Vagina (tissue), 2 donors: ENCODE measurements at regions not wholly inside any gene's neighbourhood (a gene's known extent, or its start where the extent isn't known, plus 50 kb on each side); places are given as distances from the start of the nearest gene placed in this dataset.

Source experiments
- DNase-seq, 2 donors: peaks; one replicate each; pipeline ENCODE4 v3.0.0-alpha.2; 2017; ENCODE audit errors: extremely low spot score in 2 of 2
- H3K27ac ChIP-seq: fragments of 200-600 bp; sonication (generic); one replicate; pipeline ENCODE4 v1.5.1; 2019
- H3K27me3 ChIP-seq: fragments of 200-600 bp; sonication (generic); one replicate; pipeline ENCODE4 v1.5.1; 2019
- H3K36me3 ChIP-seq, 2 donors: fragments of 200-600 bp; sonication (generic); one replicate each; pipeline ENCODE4 v1.5.1; 2017 to 2019
- H3K4me1 ChIP-seq: fragments of 200-600 bp; sonication (generic); one replicate; pipeline ENCODE4 v1.5.1; 2019
- H3K4me3 ChIP-seq, 2 donors: fragments of 200-600 bp; sonication (generic); 1 replicate in 1 of 2; 2 replicates in 1 of 2; pipeline ENCODE4 v1.5.1; 2016 to 2019
- H3K9me3 ChIP-seq: fragments of 200-600 bp; sonication (generic); one replicate; pipeline ENCODE4 v1.5.1; 2019
- POLR2A ChIP-seq, 2 donors: fragments of 450-650 bp; IDR thresholded peaks; one replicate each; pipeline ENCODE4 v1.6.1; 2017; ENCODE audit warnings: antibody characterized with exemption in 2 of 2, mild to moderate bottlenecking in 2 of 2, moderate library complexity in 2 of 2
- POLR2AphosphoS5 ChIP-seq, 2 donors: sonication (generic); formaldehyde crosslinking; IDR thresholded peaks; one replicate each; pipeline ENCODE4 v1.9.0; 2017; ENCODE audit warnings: antibody characterized with exemption in 2 of 2, mild to moderate bottlenecking in 2 of 2, low read depth in 1 of 2; ENCODE audit not compliant: insufficient read depth in 1 of 2
- intact Hi-C: fragments of 100-400 bp; cut with DNase I; formaldehyde crosslinking; loops from one replicate; pipeline ENCODE4 v1.15.1; 2023
- TF ChIP-seq, protein P1 (sequence below), 3 experiments: fragments of 450-650 bp in 2 of 3; fragments of 200-600 bp in 1 of 3; sonication (generic) in 1 of 3; IDR thresholded peaks; one replicate each; pipeline ENCODE4 v1.5.1; 2017 to 2019; ENCODE audit warnings: antibody characterized with exemption in 3 of 3, mild to moderate bottlenecking in 2 of 3, moderate library complexity in 2 of 3

DNA sequence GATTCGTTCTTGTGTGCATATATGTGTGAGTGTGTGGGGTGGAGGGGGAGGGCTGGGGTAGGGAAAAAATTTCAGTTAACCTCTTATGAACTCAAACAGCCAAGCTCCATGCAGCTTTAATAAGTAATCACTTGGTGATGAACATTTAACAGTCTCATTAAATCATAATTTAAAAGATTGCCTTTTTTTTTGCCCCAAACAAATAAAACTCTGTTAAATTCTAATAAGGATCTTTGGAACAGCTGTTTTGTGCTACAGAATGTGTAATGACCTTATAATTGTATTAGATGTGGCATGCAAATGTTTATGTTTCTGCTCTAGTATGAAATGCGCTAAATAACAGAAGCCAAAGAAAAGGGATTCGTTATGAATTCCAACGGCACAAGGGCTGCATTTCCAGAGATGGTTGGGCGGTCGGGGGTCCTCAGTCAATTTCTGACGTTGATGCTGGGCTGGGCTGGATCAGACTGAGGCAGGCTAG, 80.0 kb upstream of the RORA start:
- H3K27me3 ChIP-seq = no peaks in the 10 kb centered on the region
- intact Hi-C loops = no loop called here
- no peak for DNase-seq
- no peaks in the 10 kb centered on the region for H3K36me3 ChIP-seq
- no peak overlapping the region for H3K27ac ChIP-seq
- no peaks in the 10 kb centered on the region for H3K9me3 ChIP-seq
- no peaks in the 10 kb centered on the region for H3K4me1 ChIP-seq
- no peak overlapping the region for H3K4me3 ChIP-seq
- TF ChIP-seq POLR2AphosphoS5 (IDR thresholded peaks at IDR 0.05; ENCODE audit: insufficient read depth in 1 of 2, low read depth in 1 of 2) (no peak), POLR2A (IDR thresholded peaks at IDR 0.05) (no peak)
- TF ChIP-seq, protein P1, sequence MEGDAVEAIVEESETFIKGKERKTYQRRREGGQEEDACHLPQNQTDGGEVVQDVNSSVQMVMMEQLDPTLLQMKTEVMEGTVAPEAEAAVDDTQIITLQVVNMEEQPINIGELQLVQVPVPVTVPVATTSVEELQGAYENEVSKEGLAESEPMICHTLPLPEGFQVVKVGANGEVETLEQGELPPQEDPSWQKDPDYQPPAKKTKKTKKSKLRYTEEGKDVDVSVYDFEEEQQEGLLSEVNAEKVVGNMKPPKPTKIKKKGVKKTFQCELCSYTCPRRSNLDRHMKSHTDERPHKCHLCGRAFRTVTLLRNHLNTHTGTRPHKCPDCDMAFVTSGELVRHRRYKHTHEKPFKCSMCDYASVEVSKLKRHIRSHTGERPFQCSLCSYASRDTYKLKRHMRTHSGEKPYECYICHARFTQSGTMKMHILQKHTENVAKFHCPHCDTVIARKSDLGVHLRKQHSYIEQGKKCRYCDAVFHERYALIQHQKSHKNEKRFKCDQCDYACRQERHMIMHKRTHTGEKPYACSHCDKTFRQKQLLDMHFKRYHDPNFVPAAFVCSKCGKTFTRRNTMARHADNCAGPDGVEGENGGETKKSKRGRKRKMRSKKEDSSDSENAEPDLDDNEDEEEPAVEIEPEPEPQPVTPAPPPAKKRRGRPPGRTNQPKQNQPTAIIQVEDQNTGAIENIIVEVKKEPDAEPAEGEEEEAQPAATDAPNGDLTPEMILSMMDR (IDR thresholded peaks at IDR 0.05) = no peak

DNA sequence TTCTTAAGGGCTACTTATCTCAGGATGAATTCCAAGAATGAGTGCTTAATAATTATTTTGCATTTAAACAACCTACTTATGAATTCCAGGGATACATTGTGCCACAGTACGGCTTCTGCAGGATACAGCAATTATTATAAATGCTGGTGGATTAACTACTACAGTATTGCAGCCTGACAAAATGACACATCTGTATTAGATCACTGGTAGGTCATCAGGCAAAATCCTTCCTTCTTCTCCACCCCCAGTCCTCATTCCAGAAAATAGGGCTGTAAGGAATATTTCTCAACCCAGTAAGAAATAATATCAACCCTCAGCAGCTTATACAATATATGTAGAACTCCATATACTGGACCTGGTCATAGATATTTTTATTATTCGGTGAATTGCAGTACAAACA, 79.3 kb upstream of the RORA start:
- Histone ChIP-seq H3K36me3 (no peaks in the 10 kb centered on the region), H3K27me3 (no peaks in the 10 kb centered on the region), H3K4me3 (no peak overlapping the region), H3K27ac (no peak overlapping the region), H3K9me3 (no peaks in the 10 kb centered on the region), H3K4me1 (no peaks in the 10 kb centered on the region)
- intact Hi-C loops = no loop called here
- no peak for DNase-seq
- TF ChIP-seq POLR2AphosphoS5 (IDR thresholded peaks at IDR 0.05; ENCODE audit: insufficient read depth in 1 of 2, low read depth in 1 of 2) (no peak), POLR2A (IDR thresholded peaks at IDR 0.05) (no peak)
- TF ChIP-seq, protein P1 (IDR thresholded peaks at IDR 0.05) = no peak

DNA sequence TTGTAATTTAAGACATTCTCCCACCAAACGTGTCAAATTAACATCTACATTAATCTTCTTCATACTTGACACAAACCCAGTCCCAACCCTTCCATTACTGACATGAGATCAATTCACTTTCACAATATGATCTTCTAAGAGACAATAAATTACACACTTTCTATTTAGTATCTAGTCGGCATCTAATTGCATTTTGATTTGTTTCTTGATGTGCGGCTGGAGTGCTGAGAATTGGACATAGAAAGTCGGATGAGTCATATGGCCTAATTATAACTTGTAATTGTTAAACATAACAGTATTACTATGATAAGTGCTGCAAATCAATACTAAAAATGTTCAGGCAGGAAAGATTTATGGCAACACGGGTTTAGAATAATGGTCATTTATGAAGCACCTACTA, 78.4 kb upstream of the RORA start:
- Histone ChIP-seq H3K36me3 (no peaks in the 10 kb centered on the region), H3K27me3 (no peaks in the 10 kb centered on the region), H3K4me3 (no peak overlapping the region), H3K4me1 (no peaks in the 10 kb centered on the region), H3K9me3 (no peaks in the 10 kb centered on the region), H3K27ac (no peak overlapping the region)
- no peak for DNase-seq
- intact Hi-C loops = no loop called here
- TF ChIP-seq, protein P1 (IDR thresholded peaks at IDR 0.05) = no peak
- TF ChIP-seq POLR2A (IDR thresholded peaks at IDR 0.05) (no peak), POLR2AphosphoS5 (IDR thresholded peaks at IDR 0.05; ENCODE audit: insufficient read depth in 1 of 2, low read depth in 1 of 2) (no peak)

DNA sequence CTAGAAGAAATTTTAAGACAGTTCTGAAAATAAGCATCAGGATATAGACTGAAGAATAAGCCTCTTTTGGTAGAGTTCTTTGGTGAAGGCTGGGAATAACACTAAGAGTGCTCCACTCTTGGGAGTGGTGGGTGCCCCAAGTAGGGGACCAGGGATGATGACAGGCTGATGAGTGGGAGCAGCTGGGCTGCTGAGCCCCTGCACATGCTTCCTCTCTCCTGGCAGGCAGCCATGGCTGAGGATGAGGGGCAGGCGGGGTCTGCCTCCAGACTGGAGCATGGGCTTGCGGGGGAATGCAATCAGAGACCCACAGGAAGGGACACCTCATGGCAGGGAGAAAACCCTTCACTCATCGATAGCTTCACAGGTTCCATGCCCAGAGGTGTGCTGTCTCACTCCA, 72.6 kb upstream of the RORA start:
- no peaks in the 10 kb centered on the region for H3K27me3 ChIP-seq
- H3K4me3 ChIP-seq = no peak overlapping the region
- H3K4me1 ChIP-seq = no peaks in the 10 kb centered on the region
- no peak for DNase-seq
- H3K9me3 ChIP-seq = no peaks in the 10 kb centered on the region
- TF ChIP-seq POLR2A (IDR thresholded peaks at IDR 0.05) (no peak), POLR2AphosphoS5 (IDR thresholded peaks at IDR 0.05; ENCODE audit: insufficient read depth in 1 of 2, low read depth in 1 of 2) (no peak)
- TF ChIP-seq, protein P1 (IDR thresholded peaks at IDR 0.05) = no peak
- no peak overlapping the region for H3K27ac ChIP-seq
- no peaks in the 10 kb centered on the region for H3K36me3 ChIP-seq
- intact Hi-C loops = no loop called here

DNA sequence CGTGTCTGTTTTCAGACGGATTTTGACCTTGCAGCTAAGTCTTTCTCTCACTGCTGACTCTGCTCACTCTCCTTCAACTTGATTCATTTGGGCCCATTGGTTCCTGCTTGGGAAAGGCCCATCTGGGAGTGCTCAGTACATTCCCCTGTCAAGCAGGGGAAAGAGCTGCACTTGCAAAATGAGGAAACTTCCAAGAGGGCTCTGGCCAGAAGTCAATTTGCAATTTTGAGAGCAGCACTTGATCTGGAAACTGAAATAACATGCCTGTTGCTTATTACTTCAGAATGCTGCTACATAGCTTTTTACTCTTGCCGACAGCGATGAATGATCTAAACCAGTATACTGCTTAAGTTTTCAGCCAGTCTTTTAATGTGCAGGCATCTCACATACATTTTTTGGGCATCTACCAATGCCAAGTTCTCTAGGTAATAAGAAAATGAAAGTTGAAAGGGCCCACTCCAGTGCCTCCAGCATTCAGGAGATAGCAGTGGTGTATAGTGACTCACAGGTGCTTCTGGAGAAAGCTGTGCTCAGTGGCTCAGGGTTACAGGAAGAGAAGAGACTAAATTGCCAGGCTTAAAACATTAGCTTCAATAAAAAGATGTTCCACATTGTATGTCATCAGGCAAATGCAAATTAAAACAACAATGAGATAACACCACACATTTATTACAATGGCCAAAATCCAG, 70.1 kb upstream of the RORA start:
- no peak overlapping the region for H3K4me3 ChIP-seq
- H3K36me3 ChIP-seq = no peaks in the 10 kb centered on the region
- peak in 1 of 2 donors; percentile 84 for DNase-seq
- H3K27ac ChIP-seq = no peak overlapping the region
- no peaks in the 10 kb centered on the region for H3K9me3 ChIP-seq
- no peaks in the 10 kb centered on the region for H3K4me1 ChIP-seq
- no peak for TF ChIP-seq POLR2AphosphoS5 (IDR thresholded peaks at IDR 0.05; ENCODE audit: insufficient read depth in 1 of 2, low read depth in 1 of 2)
- TF ChIP-seq, protein P1 (IDR thresholded peaks at IDR 0.05) = no peak
- no peak for TF ChIP-seq POLR2A (IDR thresholded peaks at IDR 0.05)
- intact Hi-C loops = no loop called here
- H3K27me3 ChIP-seq = no peaks in the 10 kb centered on the region
